ENCODE measurements at regions not wholly inside any gene's neighbourhood (a gene's known extent, or its start where the extent isn't known, plus 50 kb on each side); places are given as distances from the start of the nearest gene placed in this dataset.

DNA sequence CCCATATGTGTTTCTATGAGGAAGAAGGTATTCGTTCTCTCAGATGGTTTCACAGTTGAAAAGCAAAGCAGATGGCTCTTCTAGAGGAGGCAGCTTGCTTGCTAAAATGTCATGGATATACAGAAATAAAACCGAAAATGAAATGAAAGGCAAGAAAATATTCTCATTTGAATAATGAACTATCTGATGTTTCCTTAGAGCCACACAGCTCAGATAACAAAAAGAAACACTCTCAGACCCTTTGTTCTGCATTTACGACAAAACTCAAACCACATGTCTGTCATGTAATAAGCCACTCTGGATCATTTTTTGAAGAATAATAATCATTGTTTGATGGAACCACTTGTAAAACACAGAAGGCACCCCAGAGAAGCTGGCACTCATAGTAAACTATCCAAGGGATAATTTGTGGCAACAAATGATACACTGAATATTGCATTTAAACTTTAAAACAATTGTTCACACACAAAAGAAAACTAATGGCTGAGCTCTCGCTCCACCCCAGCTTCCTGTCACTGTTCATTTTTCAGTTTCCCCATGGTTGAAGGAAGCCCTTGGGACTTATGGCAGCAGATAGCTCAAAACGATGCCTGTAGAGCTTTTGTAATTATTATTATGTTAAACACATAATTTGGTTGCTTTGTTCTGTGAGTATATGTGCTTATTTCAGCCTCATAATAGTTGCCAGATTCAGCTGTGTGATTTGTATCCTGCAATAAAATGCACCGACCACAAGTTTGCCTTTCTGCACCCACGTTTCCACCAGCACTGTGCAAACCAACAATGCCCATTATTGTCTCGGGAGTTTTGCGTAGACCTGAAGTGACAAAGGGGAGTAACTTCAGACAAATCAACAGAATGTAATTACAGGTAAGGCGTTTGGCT lies 256.0 kb downstream of the TMEM167A start (continued):
- TF ChIP-seq NFYB (IDR thresholded peaks at IDR 0.05; ENCODE audit: insufficient read depth, low read depth, low read length) = 0 out of 2 replicates have a peak, but pooled peaks have one; percentile 7
- no peak for TF ChIP-seq NFXL1 (IDR thresholded peaks at IDR 0.05; ENCODE audit: borderline replicate concordance)
- TF ChIP-seq, protein P1, sequence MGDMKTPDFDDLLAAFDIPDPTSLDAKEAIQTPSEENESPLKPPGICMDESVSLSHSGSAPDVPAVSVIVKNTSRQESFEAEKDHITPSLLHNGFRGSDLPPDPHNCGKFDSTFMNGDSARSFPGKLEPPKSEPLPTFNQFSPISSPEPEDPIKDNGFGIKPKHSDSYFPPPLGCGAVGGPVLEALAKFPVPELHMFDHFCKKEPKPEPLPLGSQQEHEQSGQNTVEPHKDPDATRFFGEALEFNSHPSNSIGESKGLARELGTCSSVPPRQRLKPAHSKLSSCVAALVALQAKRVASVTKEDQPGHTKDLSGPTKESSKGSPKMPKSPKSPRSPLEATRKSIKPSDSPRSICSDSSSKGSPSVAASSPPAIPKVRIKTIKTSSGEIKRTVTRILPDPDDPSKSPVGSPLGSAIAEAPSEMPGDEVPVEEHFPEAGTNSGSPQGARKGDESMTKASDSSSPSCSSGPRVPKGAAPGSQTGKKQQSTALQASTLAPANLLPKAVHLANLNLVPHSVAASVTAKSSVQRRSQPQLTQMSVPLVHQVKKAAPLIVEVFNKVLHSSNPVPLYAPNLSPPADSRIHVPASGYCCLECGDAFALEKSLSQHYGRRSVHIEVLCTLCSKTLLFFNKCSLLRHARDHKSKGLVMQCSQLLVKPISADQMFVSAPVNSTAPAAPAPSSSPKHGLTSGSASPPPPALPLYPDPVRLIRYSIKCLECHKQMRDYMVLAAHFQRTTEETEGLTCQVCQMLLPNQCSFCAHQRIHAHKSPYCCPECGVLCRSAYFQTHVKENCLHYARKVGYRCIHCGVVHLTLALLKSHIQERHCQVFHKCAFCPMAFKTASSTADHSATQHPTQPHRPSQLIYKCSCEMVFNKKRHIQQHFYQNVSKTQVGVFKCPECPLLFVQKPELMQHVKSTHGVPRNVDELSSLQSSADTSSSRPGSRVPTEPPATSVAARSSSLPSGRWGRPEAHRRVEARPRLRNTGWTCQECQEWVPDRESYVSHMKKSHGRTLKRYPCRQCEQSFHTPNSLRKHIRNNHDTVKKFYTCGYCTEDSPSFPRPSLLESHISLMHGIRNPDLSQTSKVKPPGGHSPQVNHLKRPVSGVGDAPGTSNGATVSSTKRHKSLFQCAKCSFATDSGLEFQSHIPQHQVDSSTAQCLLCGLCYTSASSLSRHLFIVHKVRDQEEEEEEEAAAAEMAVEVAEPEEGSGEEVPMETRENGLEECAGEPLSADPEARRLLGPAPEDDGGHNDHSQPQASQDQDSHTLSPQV (IDR thresholded peaks at IDR 0.05) = peak; percentile 24; the same call in 1 of the 2 replicates
- no peak for TF ChIP-seq ZNF217 (IDR thresholded peaks at IDR 0.05)
- peak; percentile 34; the same call in 1 of the 2 replicates for TF ChIP-seq RUNX3 (IDR thresholded peaks at IDR 0.05; ENCODE audit: low read length)
- TF ChIP-seq, protein P2, sequence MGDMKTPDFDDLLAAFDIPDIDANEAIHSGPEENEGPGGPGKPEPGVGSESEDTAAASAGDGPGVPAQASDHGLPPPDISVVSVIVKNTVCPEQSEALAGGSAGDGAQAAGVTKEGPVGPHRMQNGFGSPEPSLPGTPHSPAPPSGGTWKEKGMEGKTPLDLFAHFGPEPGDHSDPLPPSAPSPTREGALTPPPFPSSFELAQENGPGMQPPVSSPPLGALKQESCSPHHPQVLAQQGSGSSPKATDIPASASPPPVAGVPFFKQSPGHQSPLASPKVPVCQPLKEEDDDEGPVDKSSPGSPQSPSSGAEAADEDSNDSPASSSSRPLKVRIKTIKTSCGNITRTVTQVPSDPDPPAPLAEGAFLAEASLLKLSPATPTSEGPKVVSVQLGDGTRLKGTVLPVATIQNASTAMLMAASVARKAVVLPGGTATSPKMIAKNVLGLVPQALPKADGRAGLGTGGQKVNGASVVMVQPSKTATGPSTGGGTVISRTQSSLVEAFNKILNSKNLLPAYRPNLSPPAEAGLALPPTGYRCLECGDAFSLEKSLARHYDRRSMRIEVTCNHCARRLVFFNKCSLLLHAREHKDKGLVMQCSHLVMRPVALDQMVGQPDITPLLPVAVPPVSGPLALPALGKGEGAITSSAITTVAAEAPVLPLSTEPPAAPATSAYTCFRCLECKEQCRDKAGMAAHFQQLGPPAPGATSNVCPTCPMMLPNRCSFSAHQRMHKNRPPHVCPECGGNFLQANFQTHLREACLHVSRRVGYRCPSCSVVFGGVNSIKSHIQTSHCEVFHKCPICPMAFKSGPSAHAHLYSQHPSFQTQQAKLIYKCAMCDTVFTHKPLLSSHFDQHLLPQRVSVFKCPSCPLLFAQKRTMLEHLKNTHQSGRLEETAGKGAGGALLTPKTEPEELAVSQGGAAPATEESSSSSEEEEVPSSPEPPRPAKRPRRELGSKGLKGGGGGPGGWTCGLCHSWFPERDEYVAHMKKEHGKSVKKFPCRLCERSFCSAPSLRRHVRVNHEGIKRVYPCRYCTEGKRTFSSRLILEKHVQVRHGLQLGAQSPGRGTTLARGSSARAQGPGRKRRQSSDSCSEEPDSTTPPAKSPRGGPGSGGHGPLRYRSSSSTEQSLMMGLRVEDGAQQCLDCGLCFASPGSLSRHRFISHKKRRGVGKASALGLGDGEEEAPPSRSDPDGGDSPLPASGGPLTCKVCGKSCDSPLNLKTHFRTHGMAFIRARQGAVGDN (IDR thresholded peaks at IDR 0.05) = peak; percentile 59; the same call in 1 of the 2 replicates
- TF ChIP-seq, protein P3, sequence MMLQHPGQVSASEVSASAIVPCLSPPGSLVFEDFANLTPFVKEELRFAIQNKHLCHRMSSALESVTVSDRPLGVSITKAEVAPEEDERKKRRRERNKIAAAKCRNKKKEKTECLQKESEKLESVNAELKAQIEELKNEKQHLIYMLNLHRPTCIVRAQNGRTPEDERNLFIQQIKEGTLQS (IDR thresholded peaks at IDR 0.05; ENCODE audit: borderline replicate concordance, extremely low read depth, low read depth, low read length) = no peak
- TF ChIP-seq, protein P4, sequence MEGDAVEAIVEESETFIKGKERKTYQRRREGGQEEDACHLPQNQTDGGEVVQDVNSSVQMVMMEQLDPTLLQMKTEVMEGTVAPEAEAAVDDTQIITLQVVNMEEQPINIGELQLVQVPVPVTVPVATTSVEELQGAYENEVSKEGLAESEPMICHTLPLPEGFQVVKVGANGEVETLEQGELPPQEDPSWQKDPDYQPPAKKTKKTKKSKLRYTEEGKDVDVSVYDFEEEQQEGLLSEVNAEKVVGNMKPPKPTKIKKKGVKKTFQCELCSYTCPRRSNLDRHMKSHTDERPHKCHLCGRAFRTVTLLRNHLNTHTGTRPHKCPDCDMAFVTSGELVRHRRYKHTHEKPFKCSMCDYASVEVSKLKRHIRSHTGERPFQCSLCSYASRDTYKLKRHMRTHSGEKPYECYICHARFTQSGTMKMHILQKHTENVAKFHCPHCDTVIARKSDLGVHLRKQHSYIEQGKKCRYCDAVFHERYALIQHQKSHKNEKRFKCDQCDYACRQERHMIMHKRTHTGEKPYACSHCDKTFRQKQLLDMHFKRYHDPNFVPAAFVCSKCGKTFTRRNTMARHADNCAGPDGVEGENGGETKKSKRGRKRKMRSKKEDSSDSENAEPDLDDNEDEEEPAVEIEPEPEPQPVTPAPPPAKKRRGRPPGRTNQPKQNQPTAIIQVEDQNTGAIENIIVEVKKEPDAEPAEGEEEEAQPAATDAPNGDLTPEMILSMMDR (IDR thresholded peaks at IDR 0.05 in 2 of 3, conservative IDR thresholded peaks at IDR 0.05 in 1 of 3; ENCODE audit: control insufficient read depth in 2 of 3, extremely low read depth in 1 of 3, insufficient read depth in 1 of 3, low read depth in 3 of 3, low read length in 3 of 3) = no peak
- TF ChIP-seq HCFC1 (IDR thresholded peaks at IDR 0.05; ENCODE audit: low read length) = no peak
- 0 out of 3 replicates have a peak, but pooled peaks have one; percentile 31 for TF ChIP-seq POU2F2 (IDR thresholded peaks at IDR 0.05; ENCODE audit: borderline replicate concordance, low read depth, low read length)
- no peak for TF ChIP-seq SREBF2 (IDR thresholded peaks at IDR 0.05; ENCODE audit: low read length)
- TF ChIP-seq MEF2B (IDR thresholded peaks at IDR 0.05; ENCODE audit: partially characterized antibody, poor library complexity, severe bottlenecking) = peak; percentile 64

Measured in GM12878 (cell line).